ENCODE measurements at regions not wholly inside any gene's neighbourhood (a gene's known extent, or its start where the extent isn't known, plus 50 kb on each side); places are given as distances from the start of the nearest gene placed in this dataset.
"Not testable (repeated sequence)": the region's sequence is repeated elsewhere in the genome, so short reads cannot be mapped to it uniquely, and the experiment has no call there.

DNA sequence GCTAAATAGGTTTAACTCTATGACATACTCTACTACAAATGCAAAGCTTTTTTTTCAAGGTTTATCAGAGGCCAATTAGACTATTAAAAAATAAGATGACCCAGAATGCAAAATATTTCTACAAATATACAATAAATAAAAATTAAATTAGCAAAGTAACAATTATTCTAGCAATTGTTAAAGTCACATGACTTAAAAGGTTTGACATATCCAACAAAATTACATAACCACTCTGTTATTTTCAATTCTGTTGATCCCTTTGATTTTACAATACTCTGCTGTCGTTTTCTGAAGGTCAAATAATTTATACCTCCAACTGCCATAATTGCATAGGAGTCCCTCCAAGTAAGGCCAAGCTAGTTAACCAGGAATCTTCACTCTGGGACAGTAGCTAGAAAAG is 292.6 kb upstream of the MIR17HG start:
- no peak for DNase-seq (ENCODE audit: extremely low read depth, low read depth)
- no peak for TF ChIP-seq CTCF (IDR thresholded peaks at IDR 0.05; ENCODE audit: low read depth, low read length)

GRCh38 chr13:91056746-91057145 is 290.7 kb upstream of the MIR17HG start:
- DNase-seq (ENCODE audit: extremely low read depth, low read depth), result no peak
- TF ChIP-seq CTCF (IDR thresholded peaks at IDR 0.05; ENCODE audit: low read depth, low read length), result no peak

GRCh38 chr13:91057507-91057906 is 290.0 kb upstream of the MIR17HG start:
- DNase-seq (ENCODE audit: extremely low read depth, low read depth), result not testable (repeated sequence)

DNA sequence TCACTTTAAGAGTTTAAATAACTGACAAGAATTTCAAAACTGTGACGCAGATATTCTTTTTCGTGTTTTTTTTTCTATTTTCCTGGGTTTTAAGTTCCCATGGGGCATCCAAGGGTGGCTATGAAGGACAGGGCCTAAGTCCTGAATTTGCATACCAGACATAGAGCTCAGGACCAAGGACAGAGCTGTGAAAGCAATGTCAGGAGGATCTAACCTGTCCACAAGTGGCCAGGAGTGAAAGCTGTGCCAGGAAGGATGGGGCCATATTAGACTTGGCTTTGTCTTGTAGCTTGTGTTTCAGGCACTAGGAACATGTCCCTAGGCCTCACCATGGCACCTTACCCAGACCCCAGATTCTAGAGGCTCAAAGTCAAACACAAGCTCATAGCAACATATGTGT is 289.4 kb upstream of the MIR17HG start:
- no peak for DNase-seq (ENCODE audit: extremely low read depth, low read depth)
- TF ChIP-seq CTCF (IDR thresholded peaks at IDR 0.05; ENCODE audit: low read depth, low read length), result no peak

- no peak for TF ChIP-seq CTCF (IDR thresholded peaks at IDR 0.05; ENCODE audit: low read depth, low read length)
- DNase-seq (ENCODE audit: extremely low read depth, low read depth), result no peak
These were observed 288.6 kb upstream of the MIR17HG start for GRCh38 chr13:91058919-91059318.

DNA sequence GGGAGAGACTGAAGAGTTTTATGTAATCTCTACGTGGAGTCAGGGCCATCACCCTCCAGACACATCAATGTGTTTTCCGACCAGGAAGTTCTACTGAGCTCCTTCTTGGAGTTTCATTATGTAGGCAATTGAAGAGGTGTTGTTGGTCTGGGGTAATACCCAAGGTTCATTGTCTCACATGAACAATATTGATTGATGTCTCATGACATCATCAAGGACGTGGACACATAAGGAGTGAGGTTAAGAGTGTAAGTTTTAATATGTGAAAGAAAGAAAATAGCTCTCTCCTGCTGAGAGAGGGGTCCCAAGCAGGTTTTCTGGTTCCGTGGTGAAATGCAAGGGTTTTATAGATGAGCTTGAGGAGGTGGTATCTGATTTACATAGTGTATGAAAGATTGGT is 280.7 kb upstream of the MIR17HG start:
- no peak for TF ChIP-seq CTCF (IDR thresholded peaks at IDR 0.05; ENCODE audit: low read depth, low read length)

DNA sequence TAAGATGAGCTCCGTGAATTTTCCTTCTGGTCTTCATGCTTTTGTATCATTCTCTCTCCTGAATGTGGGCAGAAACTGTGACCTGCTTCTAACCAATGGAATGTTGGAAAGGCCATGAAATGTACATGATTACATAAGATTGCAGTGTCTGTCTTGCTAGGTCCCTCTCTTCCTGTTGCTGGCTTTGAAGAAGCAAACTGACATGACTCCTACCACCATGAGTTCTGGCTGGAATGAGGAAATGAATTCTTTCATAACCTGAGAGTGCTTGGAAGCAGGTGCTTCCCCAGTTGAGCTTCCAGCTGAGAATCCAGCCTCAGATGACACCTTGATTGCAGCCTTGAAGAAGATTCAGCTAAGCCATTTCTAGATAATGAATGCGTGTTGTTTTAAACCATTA is 275.0 kb upstream of the MIR17HG start:
- TF ChIP-seq CTCF (IDR thresholded peaks at IDR 0.05; ENCODE audit: low read depth, low read length), result no peak
- no peak for DNase-seq (ENCODE audit: extremely low read depth, low read depth)

More for the DNA sequence above, 280.7 kb upstream of the MIR17HG start:
- no peak for DNase-seq (ENCODE audit: extremely low read depth, low read depth)

GRCh38 chr13:91074091-91074490 is 273.4 kb upstream of the MIR17HG start:
- DNase-seq (ENCODE audit: extremely low read depth, low read depth), result no peak
- TF ChIP-seq CTCF (IDR thresholded peaks at IDR 0.05; ENCODE audit: low read depth, low read length), result no peak

All from AG09319 (cell line).